ENCODE measurements at regions not wholly inside any gene's neighbourhood (a gene's known extent, or its start where the extent isn't known, plus 50 kb on each side); places are given as distances from the start of the nearest gene placed in this dataset.

DNA sequence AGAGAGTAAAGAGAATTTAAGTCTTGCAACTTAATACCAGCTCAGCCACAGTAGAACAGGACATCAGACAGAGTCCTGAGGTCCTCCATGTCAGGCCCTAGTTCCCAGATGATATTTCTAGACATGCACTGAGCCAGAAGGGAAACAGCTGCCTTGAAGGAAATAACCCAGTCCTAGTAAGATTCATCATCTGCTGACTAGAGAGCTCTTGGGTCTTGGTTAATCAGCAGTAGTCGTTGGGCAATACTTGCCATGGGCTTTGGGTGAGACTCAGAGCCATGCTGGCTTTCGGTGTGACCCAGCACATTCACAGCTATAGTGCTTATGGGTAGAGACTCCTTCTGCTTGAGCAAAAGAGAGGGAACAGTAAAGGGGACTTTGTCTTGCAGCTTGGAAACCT lies 379.1 kb downstream of the AR start:
- TF ChIP-seq, protein P1, sequence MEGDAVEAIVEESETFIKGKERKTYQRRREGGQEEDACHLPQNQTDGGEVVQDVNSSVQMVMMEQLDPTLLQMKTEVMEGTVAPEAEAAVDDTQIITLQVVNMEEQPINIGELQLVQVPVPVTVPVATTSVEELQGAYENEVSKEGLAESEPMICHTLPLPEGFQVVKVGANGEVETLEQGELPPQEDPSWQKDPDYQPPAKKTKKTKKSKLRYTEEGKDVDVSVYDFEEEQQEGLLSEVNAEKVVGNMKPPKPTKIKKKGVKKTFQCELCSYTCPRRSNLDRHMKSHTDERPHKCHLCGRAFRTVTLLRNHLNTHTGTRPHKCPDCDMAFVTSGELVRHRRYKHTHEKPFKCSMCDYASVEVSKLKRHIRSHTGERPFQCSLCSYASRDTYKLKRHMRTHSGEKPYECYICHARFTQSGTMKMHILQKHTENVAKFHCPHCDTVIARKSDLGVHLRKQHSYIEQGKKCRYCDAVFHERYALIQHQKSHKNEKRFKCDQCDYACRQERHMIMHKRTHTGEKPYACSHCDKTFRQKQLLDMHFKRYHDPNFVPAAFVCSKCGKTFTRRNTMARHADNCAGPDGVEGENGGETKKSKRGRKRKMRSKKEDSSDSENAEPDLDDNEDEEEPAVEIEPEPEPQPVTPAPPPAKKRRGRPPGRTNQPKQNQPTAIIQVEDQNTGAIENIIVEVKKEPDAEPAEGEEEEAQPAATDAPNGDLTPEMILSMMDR (IDR thresholded peaks at IDR 0.05): no peak
- no peak for TF ChIP-seq POLR2A (IDR thresholded peaks at IDR 0.05)

Data from body of pancreas (tissue), 4 donors.